Fibroblast of skin of back (primary cell): ENCODE measurements at regions not wholly inside any gene's neighbourhood (a gene's known extent, or its start where the extent isn't known, plus 50 kb on each side); places are given as distances from the start of the nearest gene placed in this dataset.
A peak's percentile ranks its signal among the peaks of the same experiment; 100 is the strongest.

Source experiments
- DNase-seq: peaks from one replicate; pipeline ENCODE4 v3.0.0-alpha.2; 2013

- no peak for DNase-seq
Measured at GRCh38 chr2:184463102-184463865, 135.0 kb upstream of the ZNF804A start.

DNA sequence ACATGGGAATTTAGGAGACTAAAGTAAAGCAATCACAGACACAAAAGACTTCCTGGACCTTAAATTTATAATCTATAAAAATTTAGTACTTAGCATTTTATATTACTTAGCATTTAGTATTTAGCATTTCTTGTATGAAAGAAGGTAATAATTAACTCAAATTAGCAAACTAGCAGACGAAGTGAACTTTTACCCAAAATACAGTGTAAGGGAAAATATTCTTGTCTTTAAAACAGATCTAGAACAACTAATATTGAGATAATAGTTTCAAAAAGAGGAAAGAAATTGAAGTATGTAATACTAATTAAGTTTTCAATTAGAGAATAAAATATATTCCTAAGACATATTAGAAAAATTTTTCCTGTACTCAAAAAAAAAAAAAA, 134.5 kb upstream of the ZNF804A start:
- DNase-seq: no peak

DNA sequence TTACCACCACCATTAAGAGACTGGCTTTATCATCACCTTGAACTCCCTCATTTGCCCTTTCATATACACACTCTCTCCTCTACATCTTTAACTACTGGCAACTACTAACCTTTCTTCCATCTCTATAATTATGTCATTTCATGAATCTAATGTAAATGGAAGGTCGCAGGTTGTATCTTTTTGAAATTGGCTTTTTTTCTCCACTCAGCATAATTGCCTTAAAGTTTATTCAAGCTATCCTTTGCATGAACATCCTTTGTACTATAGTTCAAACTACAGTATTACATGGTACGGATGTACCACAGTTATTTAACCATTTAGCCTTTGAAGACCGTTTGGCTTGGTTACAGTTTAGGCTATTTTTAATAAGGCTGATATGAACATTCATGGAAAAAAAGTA, 129.5 kb upstream of the ZNF804A start:
- no peak for DNase-seq

- DNase-seq: no peak
Measured at GRCh38 chr2:184472481-184472880, 125.8 kb upstream of the ZNF804A start.

- peak; percentile 0 for DNase-seq
Measured at GRCh38 chr2:184481865-184482264, 116.5 kb upstream of the ZNF804A start.

DNA sequence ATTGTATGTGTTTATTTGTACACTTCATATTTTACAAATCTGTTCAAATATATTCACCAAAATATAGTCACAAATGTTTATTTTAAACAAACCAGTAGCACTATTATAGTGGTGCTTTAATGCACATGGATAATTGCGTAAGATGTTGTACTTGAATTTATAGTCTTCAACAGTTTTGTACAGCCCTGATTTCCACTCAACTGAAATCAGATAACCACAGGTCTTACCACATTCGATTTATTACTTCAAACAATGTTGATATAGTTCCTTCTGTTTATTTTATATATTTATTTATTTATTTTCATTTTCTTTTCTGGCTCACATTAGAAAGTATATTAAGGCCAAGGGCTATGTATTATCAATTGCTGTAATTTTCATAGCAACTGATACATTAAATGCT, 99.4 kb upstream of the ZNF804A start:
- DNase-seq: no peak

DNA sequence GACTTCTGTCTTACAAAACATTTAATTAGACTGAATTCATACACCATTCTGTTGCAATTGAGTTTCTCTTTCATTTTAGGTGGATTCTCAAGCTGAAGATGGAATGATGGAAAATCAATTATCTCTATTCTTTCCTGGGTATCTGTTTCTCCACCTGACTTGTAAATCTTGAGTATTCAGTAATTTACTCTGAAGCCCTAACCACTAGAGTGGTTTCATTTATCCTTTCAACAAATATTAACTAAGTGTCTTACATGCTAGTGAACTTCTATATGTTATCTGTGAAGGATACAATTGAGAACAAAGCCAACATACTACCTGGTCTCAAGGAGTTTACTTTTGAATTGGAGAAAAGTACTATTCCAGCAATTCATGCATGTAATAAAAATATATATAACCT, 94.1 kb upstream of the ZNF804A start:
- DNase-seq: no peak

DNA sequence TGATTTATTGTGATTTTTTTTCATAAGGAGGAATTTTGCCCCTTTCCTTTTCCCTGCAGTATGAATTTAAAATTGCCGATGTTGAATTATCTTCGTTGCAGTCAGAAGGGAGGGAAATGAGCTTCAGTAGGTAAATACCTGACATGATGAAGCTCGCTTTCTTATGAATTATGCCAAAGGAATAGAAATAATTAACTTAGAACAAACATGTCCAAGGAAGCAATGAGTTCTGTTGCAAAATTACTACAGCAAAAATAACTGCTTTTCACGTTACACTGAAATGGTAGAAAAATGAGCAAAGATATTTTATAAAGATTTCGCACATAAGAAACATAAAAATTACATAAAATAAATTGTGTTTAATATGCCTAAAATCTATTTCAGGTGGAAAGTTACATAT, 91.1 kb upstream of the ZNF804A start:
- no peak for DNase-seq

GRCh38 chr2:184517402-184517801, 80.9 kb upstream of the ZNF804A start:
- no peak for DNase-seq

DNA sequence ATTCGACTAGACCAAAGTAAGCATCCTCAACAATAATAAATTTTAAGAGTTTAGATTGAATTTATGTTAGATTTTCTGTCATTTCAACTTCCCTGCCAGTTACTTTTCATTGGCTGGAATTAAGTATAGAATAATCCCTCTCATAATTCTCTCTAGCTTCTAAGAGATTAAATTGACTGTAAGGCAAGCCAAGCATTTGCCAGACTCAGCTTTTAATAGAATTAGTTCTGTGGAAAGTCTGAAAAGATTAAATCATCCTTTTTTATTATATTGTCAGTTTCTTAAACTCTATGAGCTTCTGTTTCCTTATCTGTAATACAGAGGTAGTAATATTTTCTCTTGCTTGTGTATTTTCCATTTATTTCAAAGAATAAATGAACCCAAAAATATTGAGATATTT, 77.9 kb upstream of the ZNF804A start:
- no peak for DNase-seq

GRCh38 chr2:184523732-184524131, 74.6 kb upstream of the ZNF804A start:
- DNase-seq: no peak

- DNase-seq: no peak
Measured at GRCh38 chr2:184524551-184525382, 73.6 kb upstream of the ZNF804A start.

DNA sequence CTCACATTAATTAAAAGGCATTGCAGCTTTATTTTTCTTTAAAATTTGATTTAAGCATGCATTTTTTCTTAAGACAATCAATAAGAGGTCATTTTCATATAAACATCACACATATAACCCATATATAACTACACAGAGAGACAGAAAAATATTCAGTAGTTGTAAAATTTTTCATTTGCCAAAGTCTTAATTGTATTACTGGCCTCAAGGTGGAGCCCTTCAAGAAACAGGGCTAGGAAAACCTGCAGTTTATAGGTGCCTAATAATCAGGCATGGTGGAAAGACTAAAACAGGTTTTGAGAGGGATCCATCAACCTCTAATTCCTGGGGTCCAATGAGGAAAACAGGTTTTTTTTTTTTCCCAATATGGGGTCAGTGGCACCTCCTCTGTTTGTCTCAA, 71.3 kb upstream of the ZNF804A start:
- DNase-seq: no peak

GRCh38 chr2:184528119-184528518, 70.2 kb upstream of the ZNF804A start:
- DNase-seq: no peak

DNA sequence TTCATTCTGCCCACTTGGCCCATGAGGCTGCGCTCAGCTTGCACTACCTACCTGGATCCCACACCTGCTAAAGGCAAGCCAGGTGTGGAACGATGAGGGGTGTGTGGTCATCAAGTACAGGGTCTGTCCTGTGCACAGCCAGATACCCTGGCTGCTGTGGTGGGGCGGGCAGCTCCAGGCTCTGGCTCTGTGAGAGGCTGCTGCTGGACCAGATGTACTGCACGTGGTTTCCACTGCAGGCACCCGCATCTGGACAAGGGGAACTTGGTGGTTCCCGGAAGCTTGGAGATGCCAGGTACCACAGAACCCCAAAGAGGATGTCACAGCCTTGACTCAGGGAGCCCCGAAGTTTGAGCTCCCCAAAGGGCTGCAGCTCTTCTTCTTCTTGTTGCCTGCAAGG, 68.1 kb upstream of the ZNF804A start:
- DNase-seq: no peak

DNA sequence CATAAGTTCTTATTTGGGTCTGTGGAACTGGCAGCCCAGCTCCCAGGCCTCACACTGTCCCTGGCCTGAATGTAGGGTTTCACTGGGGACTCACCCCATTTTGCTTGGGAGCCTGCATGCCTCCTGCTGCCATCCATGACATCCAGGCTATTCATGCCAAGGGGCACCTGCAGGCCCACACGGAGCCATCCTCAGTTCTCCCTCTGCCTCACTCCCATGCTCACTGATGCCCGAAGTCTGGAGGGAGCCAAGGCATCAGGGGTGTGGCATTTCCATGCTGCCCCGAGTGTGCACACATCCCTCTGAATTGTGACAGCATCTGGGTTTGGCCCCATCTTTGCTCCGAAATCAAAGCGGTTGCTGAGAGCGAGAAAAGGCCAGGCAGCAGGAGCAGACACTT, 67.4 kb upstream of the ZNF804A start:
- no peak for DNase-seq

DNA sequence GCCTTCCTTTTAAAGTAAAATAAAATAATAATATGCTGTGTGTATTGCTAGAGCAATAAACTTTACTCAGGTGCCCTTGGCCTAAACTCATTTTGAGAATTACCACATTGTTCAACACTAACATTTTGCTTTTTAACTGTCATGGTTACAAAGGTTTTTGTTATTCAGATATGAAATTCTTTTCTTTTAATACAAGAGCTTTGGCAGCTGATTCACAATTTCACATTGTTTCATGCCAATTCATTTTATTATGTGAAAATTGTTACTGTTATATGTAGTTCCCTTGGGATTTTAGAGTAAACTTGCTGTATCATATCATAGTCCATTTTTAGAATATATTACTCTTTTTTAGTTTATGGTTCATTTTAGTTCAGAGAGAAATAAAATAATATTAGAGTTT, 65.8 kb upstream of the ZNF804A start:
- DNase-seq: peak; percentile 51

- DNase-seq: no peak
Measured at GRCh38 chr2:184534986-184535385, 63.3 kb upstream of the ZNF804A start.

- DNase-seq: no peak
Measured at GRCh38 chr2:184540246-184540789, 58.0 kb upstream of the ZNF804A start.

- no peak for DNase-seq
Measured at GRCh38 chr2:184541591-184541990, 56.7 kb upstream of the ZNF804A start.

GRCh38 chr2:184543832-184544231, 54.5 kb upstream of the ZNF804A start:
- no peak for DNase-seq
